ENCODE measurements at regions not wholly inside any gene's neighbourhood (a gene's known extent, or its start where the extent isn't known, plus 50 kb on each side); places are given as distances from the start of the nearest gene placed in this dataset.

- ATAC-seq (no peak), DNase-seq (no peak)
- no peaks in the 10 kb centered on the region for H3K27me3 ChIP-seq
- TF ChIP-seq POLR2A (IDR thresholded peaks at IDR 0.05) (no peak), CTCF (IDR thresholded peaks at IDR 0.05) (no peak)
- no peak overlapping the region for H3K27ac ChIP-seq
- WGBS, 4 donors, result 44 to 58% (median 57%) methylated on average over 2 of the region's 2 CpGs
- intact Hi-C loops (cut with DNase I), result no loop called here
- peaks cover 0 to 6% (median 0%) of the 10 kb centered on the region in 12 donors for H3K9me3 ChIP-seq
- H3K4me3 ChIP-seq, result no peak overlapping the region
- H3K36me3 ChIP-seq, result no peaks in the 10 kb centered on the region
- H3K4me1 ChIP-seq, result no peaks in the 10 kb centered on the region
These were observed 722.7 kb downstream of the XPNPEP1 start for GRCh38 chr10:109200646-109201045.

GRCh38 chr10:109191823-109192222 lies 731.5 kb downstream of the XPNPEP1 start:
- TF ChIP-seq POLR2A (IDR thresholded peaks at IDR 0.05), result no peak
- TF ChIP-seq CTCF (IDR thresholded peaks at IDR 0.05), result no peak
- no peaks in the 10 kb centered on the region for H3K27me3 ChIP-seq
- intact Hi-C loops (cut with DNase I), result no loop called here
- DNase-seq, result no peak
- H3K36me3 ChIP-seq, result no peaks in the 10 kb centered on the region
- no peaks in the 10 kb centered on the region for H3K4me1 ChIP-seq
- H3K4me3 ChIP-seq, result no peak overlapping the region
- peaks cover 0 to 37% (median 17%) of the 10 kb centered on the region in 12 donors for H3K9me3 ChIP-seq
- no peak for ATAC-seq
- WGBS, 4 donors, result 56 to 69% (median 65%) methylated on average over 2 of the region's 2 CpGs
- H3K27ac ChIP-seq, result no peak overlapping the region

GRCh38 chr10:109191341-109191740 lies 732.0 kb downstream of the XPNPEP1 start:
- WGBS, 4 donors, result 70 to 78% (median 74%) methylated on average over 5 of the region's 5 CpGs
- H3K4me1 ChIP-seq, result no peaks in the 10 kb centered on the region
- H3K27ac ChIP-seq, result no peak overlapping the region
- ATAC-seq (no peak), DNase-seq (no peak)
- no peaks in the 10 kb centered on the region for H3K36me3 ChIP-seq
- no peak for TF ChIP-seq POLR2A (IDR thresholded peaks at IDR 0.05)
- TF ChIP-seq CTCF (IDR thresholded peaks at IDR 0.05), result no peak
- intact Hi-C loops (cut with DNase I), result no loop called here
- H3K27me3 ChIP-seq, result no peaks in the 10 kb centered on the region
- peaks cover 0 to 42% (median 17%) of the 10 kb centered on the region in 12 donors for H3K9me3 ChIP-seq
- no peak overlapping the region for H3K4me3 ChIP-seq

- no peaks in the 10 kb centered on the region for H3K27me3 ChIP-seq
- H3K4me1 ChIP-seq, result no peaks in the 10 kb centered on the region
- DNase-seq (no peak), ATAC-seq (no peak)
- 18 to 24% (median 19%) methylated on average over 2 of the region's 2 CpGs for WGBS, 4 donors
- H3K4me3 ChIP-seq, result no peak overlapping the region
- peaks cover 0 to 71% (median 29%) of the 10 kb centered on the region in 12 donors for H3K9me3 ChIP-seq
- TF ChIP-seq CTCF (IDR thresholded peaks at IDR 0.05) (no peak), POLR2A (IDR thresholded peaks at IDR 0.05) (no peak)
- no peak overlapping the region for H3K27ac ChIP-seq
- intact Hi-C loops (cut with DNase I), result no loop called here
- H3K36me3 ChIP-seq, result no peaks in the 10 kb centered on the region
These were observed 735.6 kb downstream of the XPNPEP1 start for GRCh38 chr10:109187677-109188076.

Measured in heart left ventricle (tissue), 16 donors.